ENCODE measurements at regions not wholly inside any gene's neighbourhood (a gene's known extent, or its start where the extent isn't known, plus 50 kb on each side); places are given as distances from the start of the nearest gene placed in this dataset.

DNA sequence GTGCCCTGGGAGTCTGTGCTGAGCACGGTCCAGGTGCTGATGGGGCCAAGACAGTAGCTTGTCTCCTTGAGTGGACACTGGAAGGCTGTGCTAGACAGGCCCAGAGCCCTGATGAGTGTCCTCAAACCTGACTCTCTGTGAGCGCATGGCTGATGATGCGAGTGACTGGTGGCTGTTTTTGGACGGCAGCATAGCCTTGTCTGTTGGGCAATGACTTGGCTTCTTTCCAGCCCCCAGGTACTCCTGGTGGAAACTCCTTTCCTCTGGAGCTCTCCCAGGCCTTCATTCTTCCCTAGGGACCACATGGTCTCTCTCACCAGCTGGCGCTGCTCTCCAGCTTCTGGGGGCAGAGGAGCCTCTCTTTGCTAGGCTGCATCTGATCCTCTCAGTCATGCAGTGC, 207.6 kb upstream of the SMIM21 start:
- TF ChIP-seq, protein P1, sequence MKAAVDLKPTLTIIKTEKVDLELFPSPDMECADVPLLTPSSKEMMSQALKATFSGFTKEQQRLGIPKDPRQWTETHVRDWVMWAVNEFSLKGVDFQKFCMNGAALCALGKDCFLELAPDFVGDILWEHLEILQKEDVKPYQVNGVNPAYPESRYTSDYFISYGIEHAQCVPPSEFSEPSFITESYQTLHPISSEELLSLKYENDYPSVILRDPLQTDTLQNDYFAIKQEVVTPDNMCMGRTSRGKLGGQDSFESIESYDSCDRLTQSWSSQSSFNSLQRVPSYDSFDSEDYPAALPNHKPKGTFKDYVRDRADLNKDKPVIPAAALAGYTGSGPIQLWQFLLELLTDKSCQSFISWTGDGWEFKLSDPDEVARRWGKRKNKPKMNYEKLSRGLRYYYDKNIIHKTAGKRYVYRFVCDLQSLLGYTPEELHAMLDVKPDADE (conservative IDR thresholded peaks at IDR 0.05; ENCODE audit: control insufficient read depth, low read depth, low read length), result no peak
- TF ChIP-seq ZNF785 (CRISPR knock-in tag; IDR thresholded peaks at IDR 0.05) (no peak), POLR2A (conservative IDR thresholded peaks at IDR 0.05) (no peak)

Measured in K562 (cell line).